ENCODE measurements at regions not wholly inside any gene's neighbourhood (a gene's known extent, or its start where the extent isn't known, plus 50 kb on each side); places are given as distances from the start of the nearest gene placed in this dataset.

- TF ChIP-seq, protein P1, sequence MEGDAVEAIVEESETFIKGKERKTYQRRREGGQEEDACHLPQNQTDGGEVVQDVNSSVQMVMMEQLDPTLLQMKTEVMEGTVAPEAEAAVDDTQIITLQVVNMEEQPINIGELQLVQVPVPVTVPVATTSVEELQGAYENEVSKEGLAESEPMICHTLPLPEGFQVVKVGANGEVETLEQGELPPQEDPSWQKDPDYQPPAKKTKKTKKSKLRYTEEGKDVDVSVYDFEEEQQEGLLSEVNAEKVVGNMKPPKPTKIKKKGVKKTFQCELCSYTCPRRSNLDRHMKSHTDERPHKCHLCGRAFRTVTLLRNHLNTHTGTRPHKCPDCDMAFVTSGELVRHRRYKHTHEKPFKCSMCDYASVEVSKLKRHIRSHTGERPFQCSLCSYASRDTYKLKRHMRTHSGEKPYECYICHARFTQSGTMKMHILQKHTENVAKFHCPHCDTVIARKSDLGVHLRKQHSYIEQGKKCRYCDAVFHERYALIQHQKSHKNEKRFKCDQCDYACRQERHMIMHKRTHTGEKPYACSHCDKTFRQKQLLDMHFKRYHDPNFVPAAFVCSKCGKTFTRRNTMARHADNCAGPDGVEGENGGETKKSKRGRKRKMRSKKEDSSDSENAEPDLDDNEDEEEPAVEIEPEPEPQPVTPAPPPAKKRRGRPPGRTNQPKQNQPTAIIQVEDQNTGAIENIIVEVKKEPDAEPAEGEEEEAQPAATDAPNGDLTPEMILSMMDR (conservative IDR thresholded peaks at IDR 0.05; ENCODE audit: low read depth, low read length) = no peak
- TF ChIP-seq SMC3 (IDR thresholded peaks at IDR 0.05; ENCODE audit: low read depth, low read length) (no peak), POLR2A (IDR thresholded peaks at IDR 0.05; ENCODE audit: low read depth, low read length) (no peak), RAD21 (IDR thresholded peaks at IDR 0.05; ENCODE audit: low read length) (no peak), MAFK (IDR thresholded peaks at IDR 0.05; ENCODE audit: low read depth, low read length) (no peak), RFX5 (IDR thresholded peaks at IDR 0.05; ENCODE audit: low read depth, low read length) (no peak), RCOR1 (IDR thresholded peaks at IDR 0.05; ENCODE audit: insufficient replicate concordance, low read length) (no peak), CHD1 (IDR thresholded peaks at IDR 0.05; ENCODE audit: low read depth, low read length) (no peak), MAZ (IDR thresholded peaks at IDR 0.05; ENCODE audit: borderline replicate concordance, low read depth, low read length) (no peak)
- TF ChIP-seq, protein P2, sequence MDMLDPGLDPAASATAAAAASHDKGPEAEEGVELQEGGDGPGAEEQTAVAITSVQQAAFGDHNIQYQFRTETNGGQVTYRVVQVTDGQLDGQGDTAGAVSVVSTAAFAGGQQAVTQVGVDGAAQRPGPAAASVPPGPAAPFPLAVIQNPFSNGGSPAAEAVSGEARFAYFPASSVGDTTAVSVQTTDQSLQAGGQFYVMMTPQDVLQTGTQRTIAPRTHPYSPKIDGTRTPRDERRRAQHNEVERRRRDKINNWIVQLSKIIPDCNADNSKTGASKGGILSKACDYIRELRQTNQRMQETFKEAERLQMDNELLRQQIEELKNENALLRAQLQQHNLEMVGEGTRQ (IDR thresholded peaks at IDR 0.05; ENCODE audit: low read depth, low read length) = no peak
- TF ChIP-seq, protein P3, sequence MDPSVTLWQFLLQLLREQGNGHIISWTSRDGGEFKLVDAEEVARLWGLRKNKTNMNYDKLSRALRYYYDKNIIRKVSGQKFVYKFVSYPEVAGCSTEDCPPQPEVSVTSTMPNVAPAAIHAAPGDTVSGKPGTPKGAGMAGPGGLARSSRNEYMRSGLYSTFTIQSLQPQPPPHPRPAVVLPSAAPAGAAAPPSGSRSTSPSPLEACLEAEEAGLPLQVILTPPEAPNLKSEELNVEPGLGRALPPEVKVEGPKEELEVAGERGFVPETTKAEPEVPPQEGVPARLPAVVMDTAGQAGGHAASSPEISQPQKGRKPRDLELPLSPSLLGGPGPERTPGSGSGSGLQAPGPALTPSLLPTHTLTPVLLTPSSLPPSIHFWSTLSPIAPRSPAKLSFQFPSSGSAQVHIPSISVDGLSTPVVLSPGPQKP (IDR thresholded peaks at IDR 0.05; ENCODE audit: borderline replicate concordance, low read depth, low read length) = no peak
Observed at GRCh38 chr17:6285486-6285885, 149.4 kb downstream of the AIPL1 start.

All from IMR-90 (cell line).